Trophoblast cell (in vitro differentiated cells and primary cell): ENCODE measurements at regions not wholly inside any gene's neighbourhood (a gene's known extent, or its start where the extent isn't known, plus 50 kb on each side); places are given as distances from the start of the nearest gene placed in this dataset.

Experiments used
- DNase-seq, 2 donors: peaks; one replicate each; pipeline ENCODE4 v3.0.0-alpha.2; 2016
- H2AFZ ChIP-seq: 2 replicates; pipeline ENCODE4 v1.6.1; 2013; ENCODE audit warnings: low read length, moderate library complexity, mild to moderate bottlenecking; ENCODE audit not compliant: insufficient read depth, poor library complexity
- H2AK5ac ChIP-seq: 2 replicates; pipeline ENCODE4 v1.6.1; 2013; ENCODE audit warnings: mild to moderate bottlenecking, low read length
- H2BK120ac ChIP-seq: 2 replicates; pipeline ENCODE4 v1.6.1; 2013; ENCODE audit warnings: low read length, mild to moderate bottlenecking, moderate library complexity; ENCODE audit not compliant: insufficient read depth, poor library complexity
- H2BK12ac ChIP-seq: 2 replicates; pipeline ENCODE4 v1.6.1; 2013; ENCODE audit warnings: mild to moderate bottlenecking, low read length, moderate library complexity
- H2BK5ac ChIP-seq: 2 replicates; pipeline ENCODE4 v1.6.1; 2013; ENCODE audit warnings: low read length, low read depth, moderate library complexity, mild to moderate bottlenecking; ENCODE audit not compliant: poor library complexity
- H3K14ac ChIP-seq: 2 replicates; pipeline ENCODE4 v1.6.1; 2013; ENCODE audit warnings: mild to moderate bottlenecking, low read length
- H3K18ac ChIP-seq: 2 replicates; pipeline ENCODE4 v1.6.1; 2013; ENCODE audit warnings: mild to moderate bottlenecking, low read length
- H3K23ac ChIP-seq: 2 replicates; pipeline ENCODE4 v1.6.1; 2013; ENCODE audit warnings: low read length
- H3K27ac ChIP-seq: 2 replicates; pipeline ENCODE4 v1.5.1; 2013; ENCODE audit warnings: low read depth, mild to moderate bottlenecking, inconsistent platforms, low read length, moderate library complexity
- H3K27me3 ChIP-seq: 2 replicates; pipeline ENCODE4 v1.6.1; 2013; ENCODE audit warnings: inconsistent platforms, mild to moderate bottlenecking, low read length, moderate library complexity; ENCODE audit not compliant: insufficient read depth
- H3K36me3 ChIP-seq, 2 experiments: 1 replicate in 1 of 2; 2 replicates in 1 of 2; pipeline ENCODE4 v1.6.1; 2013; ENCODE audit warnings: low read length in 2 of 2, mild to moderate bottlenecking in 2 of 2, moderate library complexity in 1 of 2; ENCODE audit not compliant: insufficient read depth in 2 of 2, control insufficient read depth in 1 of 2
- H3K4ac ChIP-seq: 2 replicates; pipeline ENCODE4 v1.6.1; 2013; ENCODE audit warnings: low read depth, mild to moderate bottlenecking, low read length, moderate library complexity
- H3K4me1 ChIP-seq, 2 experiments: 1 replicate in 1 of 2; 2 replicates in 1 of 2; pipeline ENCODE4 v1.6.1; 2013; ENCODE audit warnings: low read length in 2 of 2, mild to moderate bottlenecking in 2 of 2, moderate library complexity in 1 of 2; ENCODE audit not compliant: insufficient read depth in 2 of 2, control insufficient read depth in 1 of 2
- H3K4me2 ChIP-seq: 2 replicates; pipeline ENCODE4 v1.6.1; 2013; ENCODE audit warnings: inconsistent platforms, mild to moderate bottlenecking, low read length, moderate library complexity
- H3K4me3 ChIP-seq: 2 replicates; pipeline ENCODE4 v1.5.1; 2013; ENCODE audit warnings: mild to moderate bottlenecking, low read depth, low read length, inconsistent platforms
- H3K79me1 ChIP-seq: one replicate; pipeline ENCODE4 v1.6.1; 2013; ENCODE audit warnings: low read length
- H3K79me2 ChIP-seq: 2 replicates; pipeline ENCODE4 v1.6.1; 2013; ENCODE audit warnings: low read length, mild to moderate bottlenecking; ENCODE audit not compliant: control insufficient read depth, insufficient read depth, poor library complexity
- H3K9ac ChIP-seq: 2 replicates; pipeline ENCODE4 v1.6.1; 2013; ENCODE audit warnings: mild to moderate bottlenecking, low read length
- H3K9me3 ChIP-seq: 2 replicates; pipeline ENCODE4 v1.6.1; 2013; ENCODE audit warnings: low read depth, mild to moderate bottlenecking, control low read depth, inconsistent platforms, low read length; ENCODE audit not compliant: insufficient read depth
- H4K12ac ChIP-seq: 2 replicates; pipeline ENCODE4 v1.6.1; 2013; ENCODE audit warnings: low read depth, mild to moderate bottlenecking, low read length, moderate library complexity
- H4K8ac ChIP-seq: 2 replicates; pipeline ENCODE4 v1.6.1; 2013; ENCODE audit warnings: low read depth, mild to moderate bottlenecking, low read length, moderate library complexity
- H4K91ac ChIP-seq: one replicate; pipeline ENCODE4 v1.6.1; 2013; ENCODE audit warnings: low read depth, mild to moderate bottlenecking, low read length, moderate library complexity
- WGBS: extraction: QIAGEN DNeasy Blood & Tissue Kit; methylation state at CpG from one replicate; pipeline ENCODE4 v1.1.7; 2013; ENCODE audit warnings: missing lambda C conversion rate; ENCODE audit not compliant: insufficient read length, insufficient coverage; ENCODE audit errors: extremely low coverage; 5-methylcytosine and 5-hydroxymethylcytosine counted together

DNA sequence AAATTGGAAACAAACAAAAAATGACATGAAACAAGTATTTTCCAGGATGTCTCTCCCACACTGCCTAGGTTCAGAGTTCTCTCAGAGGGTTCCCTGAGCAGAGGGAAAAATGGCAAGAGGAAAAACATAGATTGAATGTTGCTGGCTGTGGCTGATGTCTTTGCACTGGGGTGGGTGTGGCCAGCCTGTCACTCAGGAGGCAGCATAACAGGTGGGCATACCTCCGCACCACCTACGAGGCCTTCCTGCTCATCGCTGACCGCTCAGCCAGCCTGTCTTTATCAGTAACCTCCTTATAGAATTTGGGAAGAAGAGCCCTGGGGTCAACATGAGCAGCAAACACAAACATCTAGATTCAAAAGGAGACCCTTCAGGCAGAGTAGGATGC, 216.6 kb upstream of the UMPS start:
- Histone ChIP-seq H2BK12ac (no peak overlapping the region), H3K79me2 (no peaks in the 10 kb centered on the region), H3K4ac (no peak overlapping the region), H2AFZ (no peak overlapping the region), H3K4me2 (no peak overlapping the region), H2BK5ac (no peak overlapping the region), H3K4me3 (no peak overlapping the region), H4K8ac (no peak overlapping the region), H3K9ac (no peak overlapping the region), H3K18ac (no peak overlapping the region), H3K9me3 (no peaks in the 10 kb centered on the region), H3K79me1 (no peaks in the 10 kb centered on the region), H3K27me3 (no peaks in the 10 kb centered on the region), H3K4me1 (no peaks in the 10 kb centered on the region), H2BK120ac (no peak overlapping the region), H4K91ac (no peak overlapping the region), H3K27ac (no peak overlapping the region), H3K14ac (no peak overlapping the region), H4K12ac (no peak overlapping the region), H3K36me3 (no peaks in the 10 kb centered on the region), H2AK5ac (no peak overlapping the region), H3K23ac (no peak overlapping the region)
- no peak for DNase-seq
- WGBS, result no CpG with 5 or more reads among the region's 4 CpGs

DNA sequence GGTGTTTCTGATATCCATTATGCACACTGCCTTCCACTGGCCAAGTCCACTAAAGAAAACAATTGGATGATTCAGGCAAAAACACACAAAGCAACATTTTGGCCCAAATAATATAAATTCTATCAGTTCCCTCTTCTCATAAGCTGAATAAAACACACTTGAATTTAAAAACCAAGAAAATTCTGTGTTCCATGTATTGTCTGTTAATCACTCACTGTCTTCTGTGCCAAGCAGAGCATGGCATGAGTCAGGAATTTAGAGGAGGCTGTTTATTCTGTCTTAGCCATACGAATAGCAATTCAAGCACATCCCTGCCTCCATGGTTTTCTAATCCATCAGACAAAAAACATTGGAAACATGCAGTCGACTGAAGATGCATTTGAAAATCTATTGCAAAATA, 215.6 kb upstream of the UMPS start:
- H4K12ac ChIP-seq, result no peak overlapping the region
- H3K4me1 ChIP-seq, result no peaks in the 10 kb centered on the region
- no peak for DNase-seq

GRCh38 chr3:124516333-124516732, 213.9 kb upstream of the UMPS start:
- H2AFZ ChIP-seq, result no peak overlapping the region
- no peak overlapping the region for H3K4ac ChIP-seq
- no peak overlapping the region for H3K9ac ChIP-seq
- H2AK5ac ChIP-seq, result no peak overlapping the region
- H3K27me3 ChIP-seq, result no peaks in the 10 kb centered on the region
- H3K79me2 ChIP-seq, result no peaks in the 10 kb centered on the region
- H3K18ac ChIP-seq, result no peak overlapping the region
- H3K27ac ChIP-seq, result no peak overlapping the region
- DNase-seq, result no peak
- H4K91ac ChIP-seq, result no peak overlapping the region
- no peaks in the 10 kb centered on the region for H3K4me1 ChIP-seq
- no peak overlapping the region for H2BK5ac ChIP-seq
- no peak overlapping the region for H3K14ac ChIP-seq
- no peak overlapping the region for H3K23ac ChIP-seq
- no peaks in the 10 kb centered on the region for H3K79me1 ChIP-seq
- no peaks in the 10 kb centered on the region for H3K9me3 ChIP-seq
- H4K12ac ChIP-seq, result no peak overlapping the region
- no peak overlapping the region for H2BK120ac ChIP-seq
- no peak overlapping the region for H4K8ac ChIP-seq
- H2BK12ac ChIP-seq, result no peak overlapping the region
- no peak overlapping the region for H3K4me3 ChIP-seq
- WGBS, result no CpG with 5 or more reads among the region's 1 CpG
- H3K36me3 ChIP-seq, result no peaks in the 10 kb centered on the region
- H3K4me2 ChIP-seq, result no peak overlapping the region

More for the DNA sequence above, 215.6 kb upstream of the UMPS start:
- Histone ChIP-seq H3K79me2 (no peaks in the 10 kb centered on the region), H3K4ac (no peak overlapping the region), H3K14ac (no peak overlapping the region), H3K36me3 (no peaks in the 10 kb centered on the region), H3K18ac (no peak overlapping the region), H2AFZ (no peak overlapping the region), H3K27ac (no peak overlapping the region), H2AK5ac (no peak overlapping the region), H3K23ac (no peak overlapping the region), H3K9ac (no peak overlapping the region), H4K8ac (no peak overlapping the region), H3K27me3 (no peaks in the 10 kb centered on the region), H2BK5ac (no peak overlapping the region), H3K9me3 (no peaks in the 10 kb centered on the region), H3K4me2 (no peak overlapping the region), H3K4me3 (no peak overlapping the region), H2BK120ac (no peak overlapping the region), H4K91ac (no peak overlapping the region), H3K79me1 (no peaks in the 10 kb centered on the region), H2BK12ac (no peak overlapping the region)
- WGBS, result no CpG with 5 or more reads among the region's 2 CpGs

GRCh38 chr3:124517306-124517705, 212.9 kb upstream of the UMPS start:
- Histone ChIP-seq H4K8ac (no peak overlapping the region), H3K4me3 (no peak overlapping the region), H3K14ac (no peak overlapping the region), H2AK5ac (no peak overlapping the region), H3K18ac (no peak overlapping the region), H3K27ac (no peak overlapping the region), H3K23ac (no peak overlapping the region), H3K4me2 (no peak overlapping the region), H3K36me3 (no peaks in the 10 kb centered on the region), H4K91ac (no peak overlapping the region), H3K4me1 (no peaks in the 10 kb centered on the region), H3K9ac (no peak overlapping the region), H3K4ac (no peak overlapping the region), H2BK120ac (no peak overlapping the region), H4K12ac (no peak overlapping the region), H2AFZ (no peak overlapping the region), H3K79me2 (no peaks in the 10 kb centered on the region), H2BK5ac (no peak overlapping the region), H2BK12ac (no peak overlapping the region), H3K79me1 (no peaks in the 10 kb centered on the region), H3K9me3 (no peaks in the 10 kb centered on the region), H3K27me3 (no peaks in the 10 kb centered on the region)
- no CpG with 5 or more reads among the region's 2 CpGs for WGBS
- no peak for DNase-seq
